T-helper 1 cell treated with Interleukin-12 subunit alpha and Interleukin-12 subunit beta and Interleukin-4 antibody, amounts not matched to agents 30 μg/mL and 1 μg/mL, for 36 hours (primary cell): ENCODE measurements at regions not wholly inside any gene's neighbourhood (a gene's known extent, or its start where the extent isn't known, plus 50 kb on each side); places are given as distances from the start of the nearest gene placed in this dataset.

Source experiments
- H3K27ac Mint-ChIP-seq: one replicate; pipeline ENCODE4 v1.8.0; 2021; ENCODE audit warnings: mild to moderate bottlenecking, mixed read lengths
- H3K27me3 Mint-ChIP-seq: one replicate; pipeline ENCODE4 v1.8.0; 2021; ENCODE audit warnings: low read depth, mixed read lengths
- H3K36me3 Mint-ChIP-seq: one replicate; pipeline ENCODE4 v1.8.0; 2021; ENCODE audit warnings: low read depth, mixed read lengths
- H3K4me1 Mint-ChIP-seq: one replicate; pipeline ENCODE4 v1.8.0; 2021; ENCODE audit warnings: low read depth, mixed read lengths
- H3K4me3 Mint-ChIP-seq: one replicate; pipeline ENCODE4 v1.8.0; 2021; ENCODE audit warnings: mild to moderate bottlenecking, moderate library complexity, mixed read lengths
- H3K9me3 Mint-ChIP-seq: one replicate; pipeline ENCODE4 v1.8.0; 2021; ENCODE audit warnings: mixed read lengths

- Mint-ChIP-seq H3K4me3 (no peak overlapping the region), H3K36me3 (no peaks in the 10 kb centered on the region)
These were observed 308.4 kb upstream of the RARB start for GRCh38 chr3:25119682-25120081.

GRCh38 chr3:25120665-25121064 lies 307.4 kb upstream of the RARB start:
- Mint-ChIP-seq H3K27me3 (no peaks in the 10 kb centered on the region), H3K4me3 (no peak overlapping the region), H3K9me3 (peaks cover 6% of the 10 kb centered on the region), H3K4me1 (no peaks in the 10 kb centered on the region), H3K27ac (no peak overlapping the region), H3K36me3 (no peaks in the 10 kb centered on the region)

More at GRCh38 chr3:25119682-25120081, 308.4 kb upstream of the RARB start:
- Mint-ChIP-seq H3K9me3 (no peaks in the 10 kb centered on the region), H3K4me1 (no peaks in the 10 kb centered on the region), H3K27ac (no peak overlapping the region), H3K27me3 (no peaks in the 10 kb centered on the region)

GRCh38 chr3:25125201-25125600 lies 302.9 kb upstream of the RARB start:
- Mint-ChIP-seq H3K27me3 (no peaks in the 10 kb centered on the region), H3K4me1 (no peaks in the 10 kb centered on the region), H3K27ac (no peak overlapping the region), H3K4me3 (no peak overlapping the region), H3K36me3 (no peaks in the 10 kb centered on the region), H3K9me3 (peaks cover 12% of the 10 kb centered on the region)

- peaks cover 24% of the 10 kb centered on the region for H3K9me3 Mint-ChIP-seq
These were observed 299.3 kb upstream of the RARB start for GRCh38 chr3:25128735-25129134.

GRCh38 chr3:25130724-25131520 lies 297.1 kb upstream of the RARB start:
- Mint-ChIP-seq H3K27ac (no peak overlapping the region), H3K4me3 (no peak overlapping the region), H3K27me3 (no peaks in the 10 kb centered on the region), H3K36me3 (peaks cover 2% of the 10 kb centered on the region), H3K9me3 (peaks cover 18% of the 10 kb centered on the region), H3K4me1 (no peaks in the 10 kb centered on the region)

More at GRCh38 chr3:25128735-25129134, 299.3 kb upstream of the RARB start:
- H3K4me3 Mint-ChIP-seq, result no peak overlapping the region
- no peak overlapping the region for H3K27ac Mint-ChIP-seq
- H3K36me3 Mint-ChIP-seq, result peaks cover 2% of the 10 kb centered on the region
- H3K4me1 Mint-ChIP-seq, result no peaks in the 10 kb centered on the region
- no peaks in the 10 kb centered on the region for H3K27me3 Mint-ChIP-seq

- Mint-ChIP-seq H3K36me3 (peaks cover 2% of the 10 kb centered on the region), H3K4me1 (no peaks in the 10 kb centered on the region), H3K27ac (no peak overlapping the region), H3K9me3 (peaks cover 16% of the 10 kb centered on the region), H3K4me3 (no peak overlapping the region), H3K27me3 (no peaks in the 10 kb centered on the region)
These were observed 294.5 kb upstream of the RARB start for GRCh38 chr3:25133588-25133987.

- Mint-ChIP-seq H3K36me3 (no peaks in the 10 kb centered on the region), H3K4me3 (no peak overlapping the region), H3K27ac (no peak overlapping the region), H3K4me1 (no peaks in the 10 kb centered on the region), H3K9me3 (peaks cover 4% of the 10 kb centered on the region), H3K27me3 (no peaks in the 10 kb centered on the region)
These were observed 290.5 kb upstream of the RARB start for GRCh38 chr3:25137606-25138005.

GRCh38 chr3:25139267-25139666 lies 288.8 kb upstream of the RARB start:
- no peaks in the 10 kb centered on the region for H3K9me3 Mint-ChIP-seq
- H3K27ac Mint-ChIP-seq, result no peak overlapping the region
- H3K4me3 Mint-ChIP-seq, result no peak overlapping the region
- H3K27me3 Mint-ChIP-seq, result no peaks in the 10 kb centered on the region
- H3K36me3 Mint-ChIP-seq, result no peaks in the 10 kb centered on the region
- H3K4me1 Mint-ChIP-seq, result no peaks in the 10 kb centered on the region

GRCh38 chr3:25142609-25143355 lies 285.3 kb upstream of the RARB start:
- no peaks in the 10 kb centered on the region for H3K4me1 Mint-ChIP-seq
- H3K27me3 Mint-ChIP-seq, result no peaks in the 10 kb centered on the region
- H3K4me3 Mint-ChIP-seq, result no peak overlapping the region
- H3K36me3 Mint-ChIP-seq, result no peaks in the 10 kb centered on the region
- H3K27ac Mint-ChIP-seq, result no peak overlapping the region
- peaks cover 3% of the 10 kb centered on the region for H3K9me3 Mint-ChIP-seq

- no peak overlapping the region for H3K27ac Mint-ChIP-seq
- H3K4me1 Mint-ChIP-seq, result no peaks in the 10 kb centered on the region
- H3K4me3 Mint-ChIP-seq, result no peak overlapping the region
- no peaks in the 10 kb centered on the region for H3K27me3 Mint-ChIP-seq
- H3K36me3 Mint-ChIP-seq, result no peaks in the 10 kb centered on the region
- H3K9me3 Mint-ChIP-seq, result peaks cover 3% of the 10 kb centered on the region
These were observed 284.6 kb upstream of the RARB start for GRCh38 chr3:25143356-25144025.

GRCh38 chr3:25144430-25144829 lies 283.6 kb upstream of the RARB start:
- Mint-ChIP-seq H3K27ac (no peak overlapping the region), H3K27me3 (no peaks in the 10 kb centered on the region), H3K4me3 (no peak overlapping the region), H3K36me3 (no peaks in the 10 kb centered on the region), H3K9me3 (peaks cover 3% of the 10 kb centered on the region), H3K4me1 (no peaks in the 10 kb centered on the region)

GRCh38 chr3:25145176-25145575 lies 282.9 kb upstream of the RARB start:
- Mint-ChIP-seq H3K9me3 (peaks cover 3% of the 10 kb centered on the region), H3K27ac (no peak overlapping the region), H3K4me3 (no peak overlapping the region), H3K4me1 (no peaks in the 10 kb centered on the region), H3K27me3 (no peaks in the 10 kb centered on the region), H3K36me3 (no peaks in the 10 kb centered on the region)

- H3K4me1 Mint-ChIP-seq, result no peaks in the 10 kb centered on the region
- no peaks in the 10 kb centered on the region for H3K27me3 Mint-ChIP-seq
- peaks cover 10% of the 10 kb centered on the region for H3K9me3 Mint-ChIP-seq
- no peak overlapping the region for H3K27ac Mint-ChIP-seq
- H3K36me3 Mint-ChIP-seq, result no peaks in the 10 kb centered on the region
- H3K4me3 Mint-ChIP-seq, result no peak overlapping the region
These were observed 277.9 kb upstream of the RARB start for GRCh38 chr3:25150199-25150598.

- H3K4me1 Mint-ChIP-seq, result no peaks in the 10 kb centered on the region
- no peaks in the 10 kb centered on the region for H3K36me3 Mint-ChIP-seq
- H3K27ac Mint-ChIP-seq, result no peak overlapping the region
- H3K4me3 Mint-ChIP-seq, result no peak overlapping the region
- peaks cover 7% of the 10 kb centered on the region for H3K9me3 Mint-ChIP-seq
- no peaks in the 10 kb centered on the region for H3K27me3 Mint-ChIP-seq
These were observed 276.7 kb upstream of the RARB start for GRCh38 chr3:25151281-25151902.
